H9 (cell line): ENCODE measurements at regions not wholly inside any gene's neighbourhood (a gene's known extent, or its start where the extent isn't known, plus 50 kb on each side); places are given as distances from the start of the nearest gene placed in this dataset.

Experiments used
- DNase-seq: peaks from one replicate; pipeline ENCODE4 v3.0.0-alpha.2; 2017
- H2AFZ ChIP-seq: one replicate; pipeline ENCODE4 v1.6.1; 2013; ENCODE audit warnings: mild to moderate bottlenecking, low read length, control low read depth, moderate library complexity
- H2AK5ac ChIP-seq: 2 replicates; pipeline ENCODE4 v1.6.1; 2013; ENCODE audit warnings: low read length, control low read depth, mixed read lengths; ENCODE audit not compliant: insufficient read length
- H2BK120ac ChIP-seq: one replicate; pipeline ENCODE4 v1.6.1; 2013; ENCODE audit warnings: low read depth, mild to moderate bottlenecking, low read length, control low read depth, inconsistent platforms; ENCODE audit not compliant: poor library complexity, severe bottlenecking
- H2BK12ac ChIP-seq: 2 replicates; pipeline ENCODE4 v1.6.1; 2013; ENCODE audit warnings: low read length, control low read depth, mixed read lengths, low read depth; ENCODE audit not compliant: insufficient read length
- H2BK15ac ChIP-seq: 2 replicates; pipeline ENCODE4 v1.6.1; 2013; ENCODE audit warnings: low read depth, low read length, control low read depth
- H2BK20ac ChIP-seq: one replicate; pipeline ENCODE4 v1.6.1; 2013; ENCODE audit warnings: low read depth, mild to moderate bottlenecking, low read length, control low read depth, inconsistent platforms; ENCODE audit not compliant: poor library complexity, severe bottlenecking
- H2BK5ac ChIP-seq: 2 replicates; pipeline ENCODE4 v1.6.1; 2013; ENCODE audit warnings: low read length, control low read depth, mixed read lengths; ENCODE audit not compliant: insufficient read length
- H3K14ac ChIP-seq: 2 replicates; pipeline ENCODE4 v1.6.1; 2013; ENCODE audit warnings: low read length, control low read depth; ENCODE audit not compliant: insufficient read depth
- H3K18ac ChIP-seq: 2 replicates; pipeline ENCODE4 v1.6.1; 2013; ENCODE audit warnings: low read depth, mild to moderate bottlenecking, mixed read lengths, low read length, control low read depth; ENCODE audit not compliant: insufficient read length
- H3K23ac ChIP-seq: 2 replicates; pipeline ENCODE4 v1.6.1; 2013; ENCODE audit warnings: low read length, control low read depth, mixed read lengths, low read depth; ENCODE audit not compliant: insufficient read length
- H3K23me2 ChIP-seq: 2 replicates; pipeline ENCODE4 v1.6.1; 2013; ENCODE audit warnings: low read depth, mild to moderate bottlenecking, mixed read lengths, low read length, control low read depth; ENCODE audit not compliant: insufficient read length, poor library complexity, severe bottlenecking
- H3K27ac ChIP-seq: 2 replicates; pipeline ENCODE4 v1.5.1; 2013; ENCODE audit warnings: low read length, control low read depth, mixed read lengths, low read depth; ENCODE audit not compliant: insufficient read length
- H3K27me3 ChIP-seq: 2 replicates; pipeline ENCODE4 v1.6.1; 2013; ENCODE audit warnings: low read length, control low read depth, inconsistent platforms; ENCODE audit not compliant: insufficient read depth
- H3K4ac ChIP-seq: 2 replicates; pipeline ENCODE4 v1.6.1; 2013; ENCODE audit warnings: low read depth, mild to moderate bottlenecking, control low read depth, inconsistent platforms, low read length, moderate library complexity
- H3K4me1 ChIP-seq: 2 replicates; pipeline ENCODE4 v1.6.1; 2013; ENCODE audit warnings: low read length, control low read depth, inconsistent platforms; ENCODE audit not compliant: insufficient read depth
- H3K4me2 ChIP-seq: 2 replicates; pipeline ENCODE4 v1.6.1; 2013; ENCODE audit warnings: low read length, control low read depth, mixed read lengths; ENCODE audit not compliant: insufficient read length, insufficient read depth
- H3K56ac ChIP-seq: 2 replicates; pipeline ENCODE4 v1.6.1; 2013; ENCODE audit warnings: low read depth, mild to moderate bottlenecking, mixed read lengths, low read length, control low read depth; ENCODE audit not compliant: insufficient read length
- H3K79me1 ChIP-seq: 2 replicates; pipeline ENCODE4 v1.6.1; 2013; ENCODE audit warnings: low read depth, mild to moderate bottlenecking, moderate library complexity, low read length, control low read depth, inconsistent platforms; ENCODE audit not compliant: insufficient read depth, poor library complexity, severe bottlenecking
- H3K79me2 ChIP-seq: 2 replicates; pipeline ENCODE4 v1.6.1; 2013; ENCODE audit warnings: low read length, control low read depth, inconsistent platforms; ENCODE audit not compliant: insufficient read depth
- H3K9ac ChIP-seq: 2 replicates; pipeline ENCODE4 v1.6.1; 2013; ENCODE audit warnings: low read length, control low read depth, mixed read lengths; ENCODE audit not compliant: insufficient read length; ENCODE audit errors: extremely low read depth
- H3K9me3 ChIP-seq: one replicate; pipeline ENCODE4 v1.6.1; 2013; ENCODE audit warnings: low read depth, low read length, inconsistent platforms; ENCODE audit not compliant: control insufficient read depth
- H3T11ph ChIP-seq: one replicate; pipeline ENCODE4 v1.6.1; 2013; ENCODE audit warnings: mild to moderate bottlenecking, low read length, control low read depth, inconsistent platforms
- H4K20me1 ChIP-seq: one replicate; pipeline ENCODE4 v1.6.1; 2013; ENCODE audit not compliant: control insufficient read depth, insufficient read length, insufficient read depth
- H4K5ac ChIP-seq: 2 replicates; pipeline ENCODE4 v1.6.1; 2013; ENCODE audit warnings: low read depth, mild to moderate bottlenecking, mixed read lengths, low read length, control low read depth; ENCODE audit not compliant: insufficient read length
- H4K8ac ChIP-seq: replicated peaks from 2 replicates; pipeline ENCODE4 v1.6.1; 2013; ENCODE audit warnings: low read length, control low read depth, mixed read lengths, low read depth; ENCODE audit not compliant: insufficient read length
- H4K91ac ChIP-seq: 2 replicates; pipeline ENCODE4 v1.6.1; 2013; ENCODE audit warnings: low read depth, mild to moderate bottlenecking, moderate library complexity, mixed read lengths, low read length, control low read depth; ENCODE audit not compliant: insufficient read length
- H3K27ac Mint-ChIP-seq, 3 experiments: 2 replicates in 2 of 3; 3 replicates in 1 of 3; pipeline ENCODE4 v1.8.0; 2020 to 2021; ENCODE audit warnings: mixed read lengths in 3 of 3, mild to moderate bottlenecking in 1 of 3, moderate library complexity in 1 of 3
- H3K27me3 Mint-ChIP-seq: 2 replicates; pipeline ENCODE4 v1.8.0; 2021; ENCODE audit warnings: low read depth, mild to moderate bottlenecking, moderate library complexity, mixed read lengths
- H3K36me3 Mint-ChIP-seq, 3 experiments: 2 replicates in 2 of 3; 3 replicates in 1 of 3; pipeline ENCODE4 v1.8.0; 2020 to 2021; ENCODE audit warnings: low read depth in 3 of 3, mixed read lengths in 3 of 3; ENCODE audit not compliant: insufficient read depth in 1 of 3
- H3K4me1 Mint-ChIP-seq, 2 experiments: 2 replicates each; pipeline ENCODE4 v1.8.0; 2020; ENCODE audit warnings: mixed read lengths in 2 of 2
- H3K4me3 Mint-ChIP-seq, 2 experiments: 2 replicates in 1 of 2; 3 replicates in 1 of 2; pipeline ENCODE4 v1.8.0; 2020 to 2021; ENCODE audit warnings: mild to moderate bottlenecking in 2 of 2, mixed read lengths in 2 of 2, moderate library complexity in 1 of 2
- H3K9me3 Mint-ChIP-seq, 2 experiments: 2 replicates in 1 of 2; 3 replicates in 1 of 2; pipeline ENCODE4 v1.8.0; 2020; ENCODE audit warnings: mild to moderate bottlenecking in 2 of 2, mixed read lengths in 2 of 2, moderate library complexity in 1 of 2
- WGBS: extraction: QIAGEN DNeasy Blood & Tissue Kit; methylation state at CpG from one replicate; pipeline ENCODE4 v1.1.7; 2013; ENCODE audit warnings: missing lambda C conversion rate, low lambda C conversion rate, mixed read lengths; ENCODE audit not compliant: insufficient read length; ENCODE audit errors: extremely low coverage; 5-methylcytosine and 5-hydroxymethylcytosine counted together
- TF ChIP-seq, protein P1 (sequence below): fragments of 200-600 bp; sonication (generic); conservative IDR thresholded peaks from 3 replicates; pipeline ENCODE4 v1.8.0; 2021; ENCODE audit warnings: antibody characterized with exemption, mild to moderate bottlenecking

DNA sequence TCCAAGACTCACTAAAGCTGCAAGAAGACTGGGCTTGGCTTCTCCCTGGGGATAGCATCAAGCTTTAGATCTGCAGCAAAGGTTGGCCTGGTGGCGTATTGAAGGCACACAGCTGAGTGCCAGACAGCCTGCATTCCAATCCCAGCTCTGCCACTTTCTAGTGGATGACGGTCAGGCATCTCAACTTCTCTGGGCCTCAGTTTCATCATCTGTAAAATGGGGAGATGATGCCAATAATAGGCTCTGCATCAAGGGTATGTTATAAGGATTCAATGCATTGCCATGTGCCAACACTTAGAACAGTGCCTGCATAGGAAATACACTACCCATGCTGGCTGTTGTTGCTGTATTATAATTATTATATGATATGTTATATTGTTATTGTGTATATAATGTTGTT lies 220.4 kb downstream of the NPHP4 start:
- no peak overlapping the region for H4K8ac ChIP-seq
- no CpG with 5 or more reads among the region's 2 CpGs for WGBS
- no peaks in the 10 kb centered on the region for H3K79me2 ChIP-seq
- H3K4me3 Mint-ChIP-seq, result no peak overlapping the region
- H2AFZ ChIP-seq, result no peak overlapping the region
- no peak overlapping the region for H2BK12ac ChIP-seq
- no peak overlapping the region for H2AK5ac ChIP-seq
- H3K4me1 Mint-ChIP-seq, result peaks cover 38 to 45% of the 10 kb centered on the region in 2 experiments
- H3K27ac Mint-ChIP-seq, result no peak overlapping the region
- no peak overlapping the region for H3K56ac ChIP-seq
- no peaks in the 10 kb centered on the region for H3K27me3 ChIP-seq
- H3K9me3 ChIP-seq, result no peaks in the 10 kb centered on the region
- no peak overlapping the region for H2BK120ac ChIP-seq
- no peak overlapping the region for H2BK20ac ChIP-seq
- no peak overlapping the region; the same call in 1 of the 2 replicates for H3K14ac ChIP-seq
- H3K4me1 ChIP-seq, result peaks cover 2% of the 10 kb centered on the region; the same call in 1 of the 2 replicates
- H4K5ac ChIP-seq, result no peak overlapping the region
- no peak for DNase-seq
- H4K20me1 ChIP-seq, result no peaks in the 10 kb centered on the region
- no peak overlapping the region for H3K4ac ChIP-seq
- H3T11ph ChIP-seq, result no peak overlapping the region
- no peak overlapping the region for H3K23ac ChIP-seq
- TF ChIP-seq, protein P1, sequence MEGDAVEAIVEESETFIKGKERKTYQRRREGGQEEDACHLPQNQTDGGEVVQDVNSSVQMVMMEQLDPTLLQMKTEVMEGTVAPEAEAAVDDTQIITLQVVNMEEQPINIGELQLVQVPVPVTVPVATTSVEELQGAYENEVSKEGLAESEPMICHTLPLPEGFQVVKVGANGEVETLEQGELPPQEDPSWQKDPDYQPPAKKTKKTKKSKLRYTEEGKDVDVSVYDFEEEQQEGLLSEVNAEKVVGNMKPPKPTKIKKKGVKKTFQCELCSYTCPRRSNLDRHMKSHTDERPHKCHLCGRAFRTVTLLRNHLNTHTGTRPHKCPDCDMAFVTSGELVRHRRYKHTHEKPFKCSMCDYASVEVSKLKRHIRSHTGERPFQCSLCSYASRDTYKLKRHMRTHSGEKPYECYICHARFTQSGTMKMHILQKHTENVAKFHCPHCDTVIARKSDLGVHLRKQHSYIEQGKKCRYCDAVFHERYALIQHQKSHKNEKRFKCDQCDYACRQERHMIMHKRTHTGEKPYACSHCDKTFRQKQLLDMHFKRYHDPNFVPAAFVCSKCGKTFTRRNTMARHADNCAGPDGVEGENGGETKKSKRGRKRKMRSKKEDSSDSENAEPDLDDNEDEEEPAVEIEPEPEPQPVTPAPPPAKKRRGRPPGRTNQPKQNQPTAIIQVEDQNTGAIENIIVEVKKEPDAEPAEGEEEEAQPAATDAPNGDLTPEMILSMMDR, result no peak
- H3K27ac ChIP-seq, result no peak overlapping the region
- no peaks in the 10 kb centered on the region for H3K79me1 ChIP-seq
- H3K36me3 Mint-ChIP-seq, result no peaks in the 10 kb centered on the region
- H3K23me2 ChIP-seq, result no peaks in the 10 kb centered on the region
- no peak overlapping the region for H3K18ac ChIP-seq
- no peak overlapping the region for H3K9ac ChIP-seq
- no peak overlapping the region for H2BK15ac ChIP-seq
- H3K4me2 ChIP-seq, result no peak overlapping the region
- H3K9me3 Mint-ChIP-seq, result peaks cover 0 to under 1% of the 10 kb centered on the region in 2 experiments; a peak in 1 of 5 replicates
- H3K27me3 Mint-ChIP-seq, result peaks cover 18% of the 10 kb centered on the region
- no peak overlapping the region for H4K91ac ChIP-seq
- no peak overlapping the region for H2BK5ac ChIP-seq
